Dendritic cell treated with granulocyte-macrophage colony-stimulating factor and Interleukin-4, amounts not matched to agents 40 ng/mL and 50 ng/mL, for 4 days (primary cell): ENCODE measurements at regions not wholly inside any gene's neighbourhood (a gene's known extent, or its start where the extent isn't known, plus 50 kb on each side); places are given as distances from the start of the nearest gene placed in this dataset.

ENCODE experiments used
- H3K27ac Mint-ChIP-seq: one replicate; pipeline ENCODE4 v1.8.0; 2022; ENCODE audit warnings: mild to moderate bottlenecking, mixed read lengths
- H3K27me3 Mint-ChIP-seq: one replicate; pipeline ENCODE4 v1.8.0; 2022; ENCODE audit warnings: mild to moderate bottlenecking, mixed read lengths
- H3K36me3 Mint-ChIP-seq: one replicate; pipeline ENCODE4 v1.8.0; 2022; ENCODE audit warnings: low read depth, mixed read lengths
- H3K4me1 Mint-ChIP-seq: one replicate; pipeline ENCODE4 v1.8.0; 2022; ENCODE audit warnings: low read depth, mixed read lengths
- H3K4me3 Mint-ChIP-seq: one replicate; pipeline ENCODE4 v1.8.0; 2022; ENCODE audit warnings: mild to moderate bottlenecking, moderate library complexity, mixed read lengths
- H3K9me3 Mint-ChIP-seq: one replicate; pipeline ENCODE4 v1.8.0; 2022; ENCODE audit warnings: mixed read lengths
- intact Hi-C: fragments of 100-400 bp; cut with micrococcal nuclease; formaldehyde crosslinking; loops from one replicate; pipeline ENCODE4 v1.15.0; 2022

DNA sequence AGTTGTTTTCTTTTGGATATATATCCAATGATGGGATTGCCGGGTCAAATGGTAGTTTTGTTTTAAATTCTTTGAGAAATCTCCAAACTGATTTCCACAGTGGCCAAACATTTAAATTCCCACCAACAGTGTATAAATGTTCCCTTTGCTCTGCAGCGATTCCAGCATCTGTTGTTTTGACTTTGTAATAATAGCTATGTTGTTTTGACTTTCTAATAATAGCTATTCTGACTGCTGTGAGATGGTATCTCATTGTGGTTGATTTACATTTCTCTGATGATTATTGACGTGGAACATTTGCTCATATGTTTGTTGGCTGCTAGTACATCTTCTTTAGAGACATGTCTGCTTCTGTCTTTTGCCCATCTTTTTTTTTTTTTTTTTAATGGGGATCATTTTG, 332.2 kb upstream of the GBE1 start:
- Mint-ChIP-seq H3K9me3 (no peaks in the 10 kb centered on the region), H3K27ac (no peak overlapping the region), H3K36me3 (no peaks in the 10 kb centered on the region), H3K4me1 (peaks cover 4% of the 10 kb centered on the region), H3K27me3 (no peaks in the 10 kb centered on the region), H3K4me3 (no peak overlapping the region)
- intact Hi-C loops: no loop called here

DNA sequence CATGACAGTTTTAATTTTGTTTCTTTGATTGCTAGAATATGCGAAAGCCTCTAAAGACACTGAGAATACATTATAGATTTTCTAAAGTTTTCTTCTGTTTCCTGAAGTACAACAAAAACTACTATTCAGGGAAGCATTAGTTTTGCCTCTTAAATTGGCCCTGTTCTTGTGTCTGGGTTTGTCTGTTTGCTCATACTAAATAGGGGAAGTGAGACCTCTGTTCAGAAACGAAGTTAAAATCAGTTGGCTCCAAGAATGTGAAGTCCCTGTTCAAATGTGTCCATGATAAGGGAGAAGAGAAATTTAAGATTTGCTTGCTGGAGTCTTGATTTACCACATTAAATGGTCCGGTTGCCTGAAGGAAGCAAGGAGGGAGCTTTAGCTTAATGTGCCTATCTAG, 327.3 kb upstream of the GBE1 start:
- intact Hi-C loops: no loop called here
- Mint-ChIP-seq H3K36me3 (no peaks in the 10 kb centered on the region), H3K4me3 (no peak overlapping the region), H3K27ac (no peak overlapping the region), H3K4me1 (peaks cover 4% of the 10 kb centered on the region), H3K27me3 (no peaks in the 10 kb centered on the region), H3K9me3 (no peaks in the 10 kb centered on the region)

DNA sequence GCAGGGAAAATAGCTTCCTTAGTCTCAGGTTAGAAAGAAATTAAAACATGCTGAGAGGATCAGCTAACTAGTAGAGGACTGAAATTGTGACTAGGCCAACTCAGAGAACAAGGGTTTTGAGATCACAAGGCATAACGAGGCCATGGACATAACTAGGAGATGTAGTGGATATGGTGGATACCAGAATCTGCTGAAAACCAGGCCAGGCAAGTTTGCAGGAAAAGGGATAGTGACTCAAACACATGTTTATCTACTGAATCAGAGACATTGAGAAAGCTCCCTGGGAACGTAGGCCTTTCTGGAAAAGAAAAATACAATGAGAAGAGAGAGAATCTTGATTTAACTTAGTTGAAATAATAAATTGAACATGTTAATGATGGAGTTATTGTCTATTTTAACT, 326.5 kb upstream of the GBE1 start:
- Mint-ChIP-seq H3K36me3 (no peaks in the 10 kb centered on the region), H3K27me3 (no peaks in the 10 kb centered on the region)
- intact Hi-C loops: no loop called here

DNA sequence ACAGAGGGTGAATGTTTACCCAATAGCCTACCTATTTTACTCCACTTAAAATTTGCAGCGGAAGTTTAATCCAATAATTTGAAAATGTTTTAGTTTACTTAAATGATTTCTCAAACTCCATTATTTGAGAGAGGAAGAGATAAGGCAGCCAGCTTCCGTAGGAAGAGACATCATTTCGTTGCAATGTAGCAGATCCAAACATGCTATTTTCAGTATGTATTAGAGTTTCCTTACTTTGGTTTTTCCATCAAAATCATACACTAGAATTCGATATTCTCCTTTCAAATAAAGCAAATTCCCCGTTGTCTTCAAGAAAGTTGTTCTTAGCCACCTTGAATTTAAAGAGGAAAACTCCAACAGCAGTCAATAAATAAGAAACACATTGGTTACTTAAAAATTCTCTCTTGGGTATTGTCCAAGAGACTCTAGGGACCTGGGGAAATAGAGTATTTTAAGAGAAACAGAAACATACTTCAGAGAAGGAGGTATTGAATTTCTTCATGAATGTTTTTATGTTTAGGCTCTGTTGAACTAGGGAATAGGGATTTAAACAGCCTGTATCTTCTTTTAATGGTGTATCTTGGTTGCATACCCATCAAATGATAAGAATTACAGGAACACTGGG, 324.5 kb upstream of the GBE1 start:
- Mint-ChIP-seq H3K36me3 (no peaks in the 10 kb centered on the region), H3K9me3 (no peaks in the 10 kb centered on the region), H3K27ac (no peak overlapping the region), H3K4me3 (no peak overlapping the region), H3K4me1 (peaks cover 4% of the 10 kb centered on the region), H3K27me3 (no peaks in the 10 kb centered on the region)
- intact Hi-C loops: no loop called here

More for the DNA sequence above, 326.5 kb upstream of the GBE1 start:
- Mint-ChIP-seq H3K4me1 (peaks cover 4% of the 10 kb centered on the region), H3K9me3 (no peaks in the 10 kb centered on the region), H3K27ac (no peak overlapping the region), H3K4me3 (no peak overlapping the region)

DNA sequence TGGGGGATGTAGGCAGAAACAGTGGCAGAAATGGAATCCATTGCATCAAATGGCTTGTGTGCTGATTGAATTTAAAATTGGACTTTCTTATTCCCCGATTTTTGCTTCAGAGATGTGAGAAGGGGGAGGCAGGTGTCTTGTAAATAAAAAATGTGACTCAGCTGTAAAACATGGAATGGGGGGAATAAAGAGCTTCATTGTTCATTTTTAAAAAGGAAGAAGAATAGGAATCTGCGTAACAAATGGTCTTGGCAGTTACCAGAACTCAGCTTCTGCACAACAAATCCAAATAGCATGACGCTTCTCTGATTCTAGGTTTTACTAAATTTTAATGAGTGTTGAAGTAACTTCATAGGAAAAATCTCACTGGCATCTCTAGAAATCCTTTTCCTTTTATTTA, 323.9 kb upstream of the GBE1 start:
- peaks cover 4% of the 10 kb centered on the region for H3K4me1 Mint-ChIP-seq
- no peaks in the 10 kb centered on the region for H3K9me3 Mint-ChIP-seq
- no peak overlapping the region for H3K27ac Mint-ChIP-seq
- H3K27me3 Mint-ChIP-seq: no peaks in the 10 kb centered on the region
- H3K36me3 Mint-ChIP-seq: no peaks in the 10 kb centered on the region
- intact Hi-C loops: no loop called here
- H3K4me3 Mint-ChIP-seq: no peak overlapping the region

DNA sequence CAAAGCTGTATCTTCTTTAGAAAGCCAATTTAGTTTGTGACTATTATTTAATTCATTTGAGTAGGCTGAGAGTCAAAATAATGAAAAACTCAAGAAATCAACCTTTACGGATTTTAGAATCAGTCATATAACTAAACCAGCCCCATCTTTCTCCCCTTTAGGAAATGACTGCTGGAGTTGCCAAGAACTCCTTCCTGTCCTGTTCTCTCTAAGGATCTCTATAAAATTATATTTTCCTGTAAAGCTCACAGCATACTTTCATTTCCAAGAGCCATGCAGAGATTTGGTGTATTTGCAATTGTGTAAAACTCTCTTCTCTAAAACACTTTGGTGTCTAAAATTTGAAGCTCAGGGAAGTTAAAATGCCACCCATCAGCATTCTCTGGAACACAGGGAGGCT, 323.4 kb upstream of the GBE1 start:
- Mint-ChIP-seq H3K4me1 (peaks cover 4% of the 10 kb centered on the region), H3K36me3 (no peaks in the 10 kb centered on the region), H3K9me3 (no peaks in the 10 kb centered on the region), H3K27me3 (no peaks in the 10 kb centered on the region), H3K4me3 (no peak overlapping the region), H3K27ac (no peak overlapping the region)
- intact Hi-C loops: no loop called here

DNA sequence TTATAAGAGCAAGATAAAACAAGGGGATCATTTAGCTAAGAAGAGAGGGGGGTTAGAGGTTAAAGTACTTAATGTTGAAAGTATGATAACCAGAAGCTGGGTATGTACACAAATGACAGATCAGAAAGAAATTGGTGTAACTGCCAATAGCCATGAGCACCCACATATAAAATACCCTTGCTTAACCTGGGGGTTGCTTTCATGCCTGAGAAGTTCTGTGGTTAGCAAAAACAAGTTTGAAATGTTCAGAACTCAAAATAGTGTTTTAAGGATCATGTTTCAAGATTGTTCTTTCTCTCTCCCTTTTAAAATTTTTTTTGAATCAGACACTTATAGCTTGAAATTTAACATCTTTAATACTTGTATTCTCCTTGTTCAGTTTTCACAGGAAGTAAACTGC, 321.4 kb upstream of the GBE1 start:
- intact Hi-C loops: no loop called here
- Mint-ChIP-seq H3K27ac (no peak overlapping the region), H3K4me3 (no peak overlapping the region), H3K9me3 (no peaks in the 10 kb centered on the region), H3K36me3 (no peaks in the 10 kb centered on the region), H3K27me3 (no peaks in the 10 kb centered on the region), H3K4me1 (no peaks in the 10 kb centered on the region)

DNA sequence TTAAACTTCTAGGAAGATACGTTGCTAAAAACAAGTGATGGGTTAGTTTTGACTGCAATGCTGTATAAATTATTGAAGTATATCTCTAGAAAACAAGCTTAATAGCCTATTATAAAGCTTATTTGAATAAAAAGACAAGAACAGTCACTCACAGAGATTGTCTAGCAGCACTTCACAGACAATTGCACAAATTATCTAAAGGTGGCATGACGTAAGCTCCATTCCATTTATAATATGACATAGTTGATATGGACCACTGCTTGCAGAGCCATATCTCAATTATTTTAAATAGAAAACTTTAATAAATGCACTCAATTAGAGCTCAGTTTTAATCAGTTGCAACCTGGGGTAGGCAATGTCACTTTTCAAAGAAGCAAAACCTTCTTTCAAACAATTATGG, 319.9 kb upstream of the GBE1 start:
- intact Hi-C loops: no loop called here
- Mint-ChIP-seq H3K27me3 (no peaks in the 10 kb centered on the region), H3K36me3 (no peaks in the 10 kb centered on the region)

DNA sequence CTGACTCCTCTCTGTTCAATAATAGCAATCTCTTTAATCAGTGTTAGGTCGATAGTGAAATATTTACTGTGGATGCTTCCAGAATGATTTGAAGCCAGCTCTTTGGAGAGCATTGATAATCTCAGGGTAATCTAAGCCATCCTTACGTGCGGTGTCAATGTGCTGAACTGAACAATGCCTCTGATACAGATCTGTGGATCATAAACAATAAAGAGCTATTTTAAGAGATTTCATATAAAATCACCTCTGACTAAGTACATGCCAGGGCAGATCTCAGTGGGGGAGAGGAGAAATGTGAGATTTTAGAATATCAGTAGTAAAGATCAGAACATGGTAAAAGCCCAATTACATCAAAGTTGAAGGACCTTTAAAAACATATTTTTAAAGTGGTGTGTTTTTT, 319.3 kb upstream of the GBE1 start:
- intact Hi-C loops: no loop called here
- H3K4me1 Mint-ChIP-seq: no peaks in the 10 kb centered on the region
- H3K9me3 Mint-ChIP-seq: no peaks in the 10 kb centered on the region
- H3K27me3 Mint-ChIP-seq: no peaks in the 10 kb centered on the region
- H3K36me3 Mint-ChIP-seq: no peaks in the 10 kb centered on the region
- H3K27ac Mint-ChIP-seq: no peak overlapping the region
- H3K4me3 Mint-ChIP-seq: no peak overlapping the region

More for the DNA sequence above, 319.9 kb upstream of the GBE1 start:
- Mint-ChIP-seq H3K4me3 (no peak overlapping the region), H3K4me1 (no peaks in the 10 kb centered on the region), H3K9me3 (no peaks in the 10 kb centered on the region), H3K27ac (no peak overlapping the region)

DNA sequence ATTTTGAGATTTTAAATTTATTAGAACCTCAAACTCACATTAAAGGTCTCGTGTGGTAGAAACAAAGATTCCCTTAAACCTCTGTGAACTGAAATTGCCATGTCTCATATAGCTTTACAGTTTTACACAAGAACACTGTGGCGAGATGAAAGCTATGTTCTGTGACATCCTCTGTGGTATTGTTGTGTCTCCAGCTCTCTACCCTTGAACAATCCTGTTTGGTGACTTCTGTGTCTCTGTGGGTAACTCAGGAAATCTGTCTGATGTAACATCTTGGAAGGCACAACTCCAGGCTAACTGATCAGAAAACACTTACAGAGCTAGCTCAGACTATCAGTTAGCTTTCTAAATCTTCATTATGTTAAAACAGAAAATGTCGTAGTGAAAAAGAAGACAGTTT, 318.8 kb upstream of the GBE1 start:
- Mint-ChIP-seq H3K27me3 (no peaks in the 10 kb centered on the region), H3K4me1 (no peaks in the 10 kb centered on the region), H3K27ac (no peak overlapping the region), H3K4me3 (no peak overlapping the region), H3K36me3 (no peaks in the 10 kb centered on the region), H3K9me3 (no peaks in the 10 kb centered on the region)
- intact Hi-C loops: no loop called here

DNA sequence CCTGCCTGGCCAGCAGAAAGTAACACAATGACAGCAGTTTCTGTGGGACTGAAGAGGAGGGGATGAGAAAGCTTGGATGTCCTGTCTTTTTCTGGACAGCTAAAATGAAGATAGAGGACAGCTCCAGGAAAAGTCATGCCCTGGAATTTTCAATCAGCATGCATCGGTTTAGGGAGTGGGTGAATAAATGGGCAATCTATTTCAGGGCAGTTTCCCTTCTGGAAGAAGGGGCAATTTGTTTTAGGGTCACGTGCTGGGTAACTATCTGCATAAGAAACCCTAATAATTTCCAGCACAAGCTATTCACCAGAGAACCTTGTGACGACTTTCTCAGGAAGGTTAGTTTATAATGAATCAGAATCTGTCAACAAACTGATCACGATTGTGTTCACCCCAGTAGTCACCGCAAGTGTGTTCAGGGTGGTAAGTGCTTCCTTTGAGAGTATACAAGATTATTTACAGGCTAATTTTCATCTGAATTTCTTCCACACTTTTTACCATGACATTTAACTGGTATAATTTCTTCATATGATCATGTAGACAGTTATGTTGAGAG, 318.0 kb upstream of the GBE1 start:
- H3K4me3 Mint-ChIP-seq: no peak overlapping the region
- H3K27ac Mint-ChIP-seq: no peak overlapping the region
- H3K36me3 Mint-ChIP-seq: no peaks in the 10 kb centered on the region
- H3K27me3 Mint-ChIP-seq: no peaks in the 10 kb centered on the region
- intact Hi-C loops: no loop called here
- no peaks in the 10 kb centered on the region for H3K9me3 Mint-ChIP-seq
- no peaks in the 10 kb centered on the region for H3K4me1 Mint-ChIP-seq

DNA sequence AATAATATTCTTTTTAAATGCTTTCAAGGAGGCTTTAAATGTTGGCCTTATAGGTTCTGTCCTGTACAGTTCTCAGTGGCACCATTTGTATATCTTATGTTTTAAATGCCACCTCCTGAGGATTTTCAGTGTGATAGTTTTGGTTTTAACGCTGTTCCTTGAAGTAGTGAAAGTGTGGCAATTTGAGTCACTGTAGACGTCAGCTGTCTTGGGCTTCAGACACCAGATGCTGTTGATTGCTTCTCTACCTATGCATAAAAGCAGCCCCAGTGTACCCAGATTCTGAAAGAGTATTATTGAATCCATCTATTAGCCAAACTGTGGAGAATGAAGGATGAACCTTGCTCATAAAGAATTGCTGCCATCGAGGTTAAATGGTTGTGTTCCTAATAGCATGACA, 316.8 kb upstream of the GBE1 start:
- H3K4me3 Mint-ChIP-seq: no peak overlapping the region
- no peak overlapping the region for H3K27ac Mint-ChIP-seq
- no peaks in the 10 kb centered on the region for H3K4me1 Mint-ChIP-seq
- H3K9me3 Mint-ChIP-seq: no peaks in the 10 kb centered on the region
- H3K27me3 Mint-ChIP-seq: no peaks in the 10 kb centered on the region
- intact Hi-C loops: no loop called here
- no peaks in the 10 kb centered on the region for H3K36me3 Mint-ChIP-seq

DNA sequence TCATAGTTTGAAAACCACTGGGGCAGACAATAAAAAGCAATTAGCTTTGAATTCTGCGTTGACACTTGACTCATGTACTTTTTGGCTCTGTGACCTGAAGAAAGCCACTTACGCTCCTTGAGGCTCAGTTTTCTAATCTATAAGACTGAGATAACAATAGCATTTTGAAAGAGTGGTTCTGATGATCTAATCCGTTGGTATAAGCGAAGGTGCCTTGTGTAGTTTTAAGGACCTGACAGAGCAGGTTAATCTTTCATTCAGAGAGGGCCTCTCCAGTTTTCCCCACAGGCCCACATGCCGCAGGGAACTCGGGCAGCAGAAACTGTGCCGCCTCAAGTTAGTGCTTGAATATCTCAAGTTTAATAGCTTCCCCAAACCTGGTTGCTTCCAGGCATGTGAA, 306.0 kb upstream of the GBE1 start:
- Mint-ChIP-seq H3K4me1 (no peaks in the 10 kb centered on the region), H3K27me3 (no peaks in the 10 kb centered on the region), H3K9me3 (no peaks in the 10 kb centered on the region), H3K4me3 (no peak overlapping the region), H3K36me3 (no peaks in the 10 kb centered on the region), H3K27ac (no peak overlapping the region)
- intact Hi-C loops: no loop called here

DNA sequence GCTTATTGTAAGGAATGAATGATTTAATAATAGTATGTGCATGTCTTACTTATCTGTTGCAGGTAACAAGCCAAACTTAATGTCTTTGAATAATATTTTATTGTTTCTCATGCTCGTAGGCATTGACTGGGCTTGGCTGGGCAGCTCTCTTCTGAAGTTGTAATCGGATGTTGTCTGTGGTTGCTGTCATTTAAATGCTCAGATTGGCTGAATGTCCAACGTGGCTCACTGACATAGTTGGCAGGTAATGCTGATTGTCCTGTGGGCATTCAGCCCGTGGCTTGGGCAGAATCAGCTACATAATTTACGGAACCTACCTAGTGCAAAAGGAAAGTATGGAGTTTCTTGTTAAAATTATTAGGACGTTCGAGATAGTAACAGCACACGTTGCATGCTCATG, 297.4 kb upstream of the GBE1 start:
- H3K27me3 Mint-ChIP-seq: no peaks in the 10 kb centered on the region
- no peak overlapping the region for H3K4me3 Mint-ChIP-seq
- no peaks in the 10 kb centered on the region for H3K36me3 Mint-ChIP-seq
- no peaks in the 10 kb centered on the region for H3K4me1 Mint-ChIP-seq
- H3K27ac Mint-ChIP-seq: no peak overlapping the region
- intact Hi-C loops: no loop called here
- no peaks in the 10 kb centered on the region for H3K9me3 Mint-ChIP-seq

DNA sequence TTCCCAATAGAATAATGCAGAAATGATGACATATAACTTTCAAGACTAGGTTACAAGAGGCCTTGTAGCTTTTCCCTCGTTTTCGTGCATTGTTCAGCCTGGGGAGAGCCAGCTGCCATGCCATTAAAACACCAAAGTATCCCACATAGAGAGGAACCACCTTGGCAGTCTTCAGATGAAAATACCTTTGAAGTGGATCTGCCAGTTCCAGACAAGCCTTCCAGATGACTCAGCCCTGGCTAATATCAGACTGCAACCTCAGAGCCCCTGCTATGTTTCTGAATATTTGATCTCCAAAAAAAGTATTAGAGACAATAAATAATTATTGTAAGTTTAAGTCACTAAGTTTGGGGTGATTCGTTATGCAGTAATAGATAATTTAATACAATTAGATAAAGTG, 294.3 kb upstream of the GBE1 start:
- no peaks in the 10 kb centered on the region for H3K27me3 Mint-ChIP-seq
- no peak overlapping the region for H3K27ac Mint-ChIP-seq
- H3K36me3 Mint-ChIP-seq: no peaks in the 10 kb centered on the region
- intact Hi-C loops: no loop called here
- no peaks in the 10 kb centered on the region for H3K9me3 Mint-ChIP-seq
- no peaks in the 10 kb centered on the region for H3K4me1 Mint-ChIP-seq
- no peak overlapping the region for H3K4me3 Mint-ChIP-seq
